ENCODE measurements at regions not wholly inside any gene's neighbourhood (a gene's known extent, or its start where the extent isn't known, plus 50 kb on each side); places are given as distances from the start of the nearest gene placed in this dataset.

- H3K4me3 ChIP-seq (ENCODE audit: extremely low read depth in 1 of 4, insufficient read depth in 2 of 4, low read depth in 3 of 4, low read length in 4 of 4) = no peak overlapping the region
- no peak overlapping the region for H3K4me2 ChIP-seq (ENCODE audit: insufficient read depth in 1 of 2, low read depth in 2 of 2, low read length in 2 of 2)
- H3K36me3 ChIP-seq (ENCODE audit: control insufficient read depth in 2 of 4, insufficient read depth in 4 of 4, low read length in 3 of 4) = no peaks in the 10 kb centered on the region
- H2BK12ac ChIP-seq (ENCODE audit: low read depth, low read length) = no peak overlapping the region
- H3K18ac ChIP-seq (ENCODE audit: extremely low read depth, low read length) = no peak overlapping the region
- no peak overlapping the region for H2BK120ac ChIP-seq (replicated peaks; ENCODE audit: low read depth, low read length)
- no peak overlapping the region for H3K56ac ChIP-seq (replicated peaks; ENCODE audit: insufficient read length, low read depth, low read length)
- no peak overlapping the region for H3K4ac ChIP-seq (replicated peaks; ENCODE audit: insufficient read length, low read depth, low read length)
- no peak overlapping the region for H4K91ac ChIP-seq (replicated peaks; ENCODE audit: insufficient read length, low read length)
- no peaks in the 10 kb centered on the region for H3K9me3 ChIP-seq (ENCODE audit: insufficient read depth in 2 of 2, low read depth in 1 of 2, low read length in 1 of 2)
- 92% methylated on average over 3 of the region's 3 CpGs; no CpG with 5 or more reads in 1 of the 2 experiments for WGBS, 2 experiments (ENCODE audit: extremely low coverage in 1 of 2, insufficient coverage in 1 of 2, insufficient read length in 1 of 2, insufficient replicate concordance in 2 of 2, low coverage in 1 of 2, low lambda C conversion rate in 2 of 2, missing lambda C conversion rate in 1 of 2)
- no peak overlapping the region for H2BK15ac ChIP-seq (ENCODE audit: low read length)
- no peaks in the 10 kb centered on the region for H3K79me1 ChIP-seq (ENCODE audit: low read depth, low read length)
- ChIA-PET CTCF (ENCODE audit: partially characterized antibody) (no interaction called here), POLR2A (ENCODE audit: partially characterized antibody) (no interaction called here)
- H4K8ac ChIP-seq (ENCODE audit: extremely low read depth, insufficient read depth, low read length) = no peak overlapping the region
- H2AK5ac ChIP-seq (ENCODE audit: low read depth, low read length) = no peak overlapping the region
- no peaks in the 10 kb centered on the region for H3K79me2 ChIP-seq (ENCODE audit: control insufficient read depth in 1 of 2, insufficient read depth in 2 of 2, low read length in 2 of 2)
- no peak overlapping the region for H2BK20ac ChIP-seq (ENCODE audit: low read length)
- no peak overlapping the region for H3K14ac ChIP-seq (ENCODE audit: insufficient read length)
- H3K9ac ChIP-seq (replicated peaks in 1 of 4; ENCODE audit: extremely low read depth in 1 of 4, low read depth in 3 of 4, low read length in 3 of 4) = no peak overlapping the region
- H3K23me2 ChIP-seq (ENCODE audit: low read depth, low read length) = no peaks in the 10 kb centered on the region
- DNase-seq (ENCODE audit: low read depth in 1 of 2, low spot score in 2 of 2) = no peak
- H3K4me1 ChIP-seq (replicated peaks in 1 of 4; ENCODE audit: control insufficient read depth in 3 of 4, insufficient read depth in 4 of 4, low read length in 3 of 4) = peaks cover 0 to 3% (median 0%) of the 10 kb centered on the region in 4 experiments; a peak in 1 of 7 replicates
- FAIRE-seq = no peak
- H4K20me1 ChIP-seq (replicated peaks in 1 of 2; ENCODE audit: control insufficient read depth in 1 of 2, insufficient read depth in 2 of 2, low read length in 2 of 2) = no peaks in the 10 kb centered on the region
- no peak overlapping the region for H3K23ac ChIP-seq (ENCODE audit: insufficient read length)
- H3K27ac ChIP-seq (ENCODE audit: low read depth, low read length) = no peak overlapping the region
- no peak overlapping the region for H2AFZ ChIP-seq (ENCODE audit: low read length)
- no peaks in the 10 kb centered on the region for H3K27me3 ChIP-seq (replicated peaks in 1 of 4; ENCODE audit: control insufficient read depth in 3 of 4, extremely low read depth in 1 of 4, insufficient read depth in 3 of 4, low read length in 3 of 4)
- no peak overlapping the region for H2BK5ac ChIP-seq (ENCODE audit: low read depth, low read length)
- H4K5ac ChIP-seq (ENCODE audit: insufficient read length, low read depth, low read length) = no peak overlapping the region
- no peak for TF ChIP-seq SIN3A (conservative IDR thresholded peaks at IDR 0.05 in 1 of 2, IDR thresholded peaks at IDR 0.05 in 1 of 2; ENCODE audit: low read depth in 1 of 2, low read length in 2 of 2)
- no peak for TF ChIP-seq SP2 (IDR thresholded peaks at IDR 0.05; ENCODE audit: low read length)
- TF ChIP-seq POLR2AphosphoS5 (IDR thresholded peaks at IDR 0.05; ENCODE audit: low read depth, low read length) = no peak
- TF ChIP-seq FOSL1 (IDR thresholded peaks at IDR 0.05; ENCODE audit: insufficient read depth, low read depth, low read length) = no peak
- no peak for TF ChIP-seq SIRT6 (IDR thresholded peaks at IDR 0.05; ENCODE audit: low read length)
- no peak for TF ChIP-seq SRF (IDR thresholded peaks at IDR 0.05; ENCODE audit: low read depth, low read length)
- no peak for TF ChIP-seq KDM4A (IDR thresholded peaks at IDR 0.05; ENCODE audit: low read depth, low read length, severe bottlenecking)
- TF ChIP-seq GTF2F1 (IDR thresholded peaks at IDR 0.05; ENCODE audit: borderline replicate concordance, low read depth, low read length) = no peak
- TF ChIP-seq JUND (IDR thresholded peaks at IDR 0.05; ENCODE audit: low read length) = no peak
- TF ChIP-seq POU5F1 (IDR thresholded peaks at IDR 0.05; ENCODE audit: low read depth, low read length) = no peak
- no peak for TF ChIP-seq BRCA1 (IDR thresholded peaks at IDR 0.05; ENCODE audit: low read depth, low read length)
- no peak for TF ChIP-seq KDM5A (IDR thresholded peaks at IDR 0.05; ENCODE audit: low read length)
- TF ChIP-seq CHD1 (IDR thresholded peaks at IDR 0.05; ENCODE audit: low read depth, low read length) = no peak
- TF ChIP-seq E2F6 (IDR thresholded peaks at IDR 0.05) = no peak
- TF ChIP-seq RXRA (IDR thresholded peaks at IDR 0.05; ENCODE audit: insufficient read depth, low read depth, low read length) = no peak
- TF ChIP-seq KDM1A (IDR thresholded peaks at IDR 0.05; ENCODE audit: borderline replicate concordance, low read length) = no peak
Observed at GRCh38 chr9:26057050-26057449, 378.8 kb upstream of the TUSC1 start.
